HEK293 (cell line): ENCODE measurements at regions not wholly inside any gene's neighbourhood (a gene's known extent, or its start where the extent isn't known, plus 50 kb on each side); places are given as distances from the start of the nearest gene placed in this dataset.

Experiments
- CTCF ChIP-seq: fragments of 450-650 bp; formaldehyde crosslinking; IDR thresholded peaks from 2 replicates; pipeline ENCODE4 v1.5.1; 2016; ENCODE audit warnings: missing biosample characterization, missing genetic modification characterization
- REST ChIP-seq: fragments of 450-650 bp; formaldehyde crosslinking; IDR thresholded peaks from 2 replicates; pipeline ENCODE4 v1.5.1; 2016; ENCODE audit warnings: missing biosample characterization, missing genetic modification characterization
- YY1 ChIP-seq: fragments of 450-650 bp; formaldehyde crosslinking; IDR thresholded peaks from 2 replicates; pipeline ENCODE4 v1.5.1; 2018; ENCODE audit warnings: missing biosample characterization, missing genetic modification characterization
- ZNF530 ChIP-seq: fragments of 450-650 bp; formaldehyde crosslinking; IDR thresholded peaks from 2 replicates; pipeline ENCODE4 v1.5.1; 2016; ENCODE audit warnings: low read depth, missing biosample characterization, missing genetic modification characterization
- ZNF548 ChIP-seq: fragments of 450-650 bp; formaldehyde crosslinking; IDR thresholded peaks from 2 replicates; pipeline ENCODE4 v1.5.1; 2016; ENCODE audit warnings: missing biosample characterization, missing genetic modification characterization
- ZNF558 ChIP-seq: fragments of 450-650 bp; formaldehyde crosslinking; IDR thresholded peaks from 2 replicates; pipeline ENCODE4 v1.5.1; 2016; ENCODE audit warnings: missing biosample characterization, missing genetic modification characterization
- ZNF600 ChIP-seq: fragments of 450-650 bp; formaldehyde crosslinking; IDR thresholded peaks from 2 replicates; pipeline ENCODE4 v1.5.1; 2016; ENCODE audit warnings: missing biosample characterization, missing genetic modification characterization
- ZNF639 ChIP-seq: fragments of 450-650 bp; formaldehyde crosslinking; IDR thresholded peaks from 2 replicates; pipeline ENCODE4 v1.5.1; 2016; ENCODE audit warnings: missing biosample characterization, missing genetic modification characterization
- ZNF660 ChIP-seq: fragments of 450-650 bp; IDR thresholded peaks from 2 replicates; pipeline ENCODE4 v1.5.1; 2018; ENCODE audit warnings: missing biosample characterization, mild to moderate bottlenecking, missing genetic modification characterization
- ZNF701 ChIP-seq: fragments of 450-650 bp; formaldehyde crosslinking; IDR thresholded peaks from 2 replicates; pipeline ENCODE4 v1.5.1; 2016; ENCODE audit warnings: missing biosample characterization, missing genetic modification characterization
- ZNF747 ChIP-seq: fragments of 450-650 bp; formaldehyde crosslinking; IDR thresholded peaks from 2 replicates; pipeline ENCODE4 v1.5.1; 2016; ENCODE audit warnings: missing biosample characterization, missing genetic modification characterization
- ZSCAN4 ChIP-seq: fragments of 450-650 bp; formaldehyde crosslinking; IDR thresholded peaks from 2 replicates; pipeline ENCODE4 v1.5.1; 2017; ENCODE audit warnings: missing biosample characterization, missing genetic modification characterization
- ZSCAN5A ChIP-seq: fragments of 450-650 bp; formaldehyde crosslinking; IDR thresholded peaks from 2 replicates; pipeline ENCODE4 v1.5.1; 2016; ENCODE audit warnings: missing biosample characterization, missing genetic modification characterization

- TF ChIP-seq CTCF (tag by site-specific recombination), result no peak
- no peak for TF ChIP-seq ZNF747 (tag by site-specific recombination)
- TF ChIP-seq YY1, result no peak
- TF ChIP-seq REST (tag by site-specific recombination), result no peak
- no peak for TF ChIP-seq ZNF600 (tag by site-specific recombination)
- TF ChIP-seq ZNF701 (tag by site-specific recombination), result no peak
- no peak for TF ChIP-seq ZNF660 (tag by site-specific recombination)
- TF ChIP-seq ZSCAN4 (tag by site-specific recombination), result no peak
- no peak for TF ChIP-seq ZNF548 (tag by site-specific recombination)
- no peak for TF ChIP-seq ZNF530 (tag by site-specific recombination)
- no peak for TF ChIP-seq ZSCAN5A (tag by site-specific recombination)
- no peak for TF ChIP-seq ZNF639 (tag by site-specific recombination)
- TF ChIP-seq ZNF558 (tag by site-specific recombination), result no peak
Observed at GRCh38 chr5:61724102-61724501, 392.0 kb downstream of the ZSWIM6 start.
